Islet of Langerhans (tissue), 1 donor: ENCODE measurements at regions not wholly inside any gene's neighbourhood (a gene's known extent, or its start where the extent isn't known, plus 50 kb on each side); places are given as distances from the start of the nearest gene placed in this dataset.
A peak's percentile ranks its signal among the peaks of the same experiment; 100 is the strongest.

ENCODE experiments used
- FAIRE-seq: peaks from one replicate; lab custom pipeline; 2011; peaks lifted over from hg19 to GRCh38; lab: Jason Lieb, UNC

GRCh38 chr12:92029902-92030586, 115.6 kb downstream of the BTG1 start:
- FAIRE-seq: no peak

GRCh38 chr12:92029136-92029535, 116.5 kb downstream of the BTG1 start:
- peak; percentile 81 for FAIRE-seq

GRCh38 chr12:92028441-92028709, 117.3 kb downstream of the BTG1 start:
- FAIRE-seq: no peak

- FAIRE-seq: no peak
Measured at GRCh38 chr12:92027701-92028440, 117.8 kb downstream of the BTG1 start.

GRCh38 chr12:92027243-92027642, 118.4 kb downstream of the BTG1 start:
- no peak for FAIRE-seq

- no peak for FAIRE-seq
Measured at GRCh38 chr12:92025462-92026207, 120.0 kb downstream of the BTG1 start.

- no peak for FAIRE-seq
Measured at GRCh38 chr12:92022093-92022492, 123.6 kb downstream of the BTG1 start.

- FAIRE-seq: no peak
Measured at GRCh38 chr12:92021666-92022035, 124.0 kb downstream of the BTG1 start.

- no peak for FAIRE-seq
Measured at GRCh38 chr12:92020983-92021665, 124.5 kb downstream of the BTG1 start.

- FAIRE-seq: no peak
Measured at GRCh38 chr12:92019491-92020277, 126.0 kb downstream of the BTG1 start.

- no peak for FAIRE-seq
Measured at GRCh38 chr12:92012691-92013090, 133.0 kb downstream of the BTG1 start.

GRCh38 chr12:92010853-92011701, 134.6 kb downstream of the BTG1 start:
- no peak for FAIRE-seq

- FAIRE-seq: no peak
Measured at GRCh38 chr12:92010368-92010767, 135.3 kb downstream of the BTG1 start.

- no peak for FAIRE-seq
Measured at GRCh38 chr12:92008345-92008744, 137.3 kb downstream of the BTG1 start.

GRCh38 chr12:92007787-92008186, 137.9 kb downstream of the BTG1 start:
- no peak for FAIRE-seq

- FAIRE-seq: no peak
Measured at GRCh38 chr12:92003701-92004100, 141.9 kb downstream of the BTG1 start.

- no peak for FAIRE-seq
Measured at GRCh38 chr12:92002673-92003382, 142.8 kb downstream of the BTG1 start.

GRCh38 chr12:92002195-92002649, 143.4 kb downstream of the BTG1 start:
- no peak for FAIRE-seq

- FAIRE-seq: no peak
Measured at GRCh38 chr12:92000597-92000996, 145.0 kb downstream of the BTG1 start.

- FAIRE-seq: no peak
Measured at GRCh38 chr12:91999823-92000222, 145.8 kb downstream of the BTG1 start.
